SK-N-SH (cell line): ENCODE measurements at regions not wholly inside any gene's neighbourhood (a gene's known extent, or its start where the extent isn't known, plus 50 kb on each side); places are given as distances from the start of the nearest gene placed in this dataset.

Experiments used
- CTCF ChIA-PET: fragments of 300-600, 350-600 bp; formaldehyde crosslinking; extraction: SDS; loops from one replicate; lab custom pipeline; 2021; lab: Yijun Ruan, JAX
- POLR2A ChIA-PET: fragments of 350-600 bp; sonication (Branson Sonifier 250); formaldehyde crosslinking; extraction: SDS; loops from one replicate; lab custom pipeline; 2020; ENCODE audit warnings: antibody characterized with exemption, inconsistent platforms; lab: Yijun Ruan, JAX
- DNase-seq: peaks from one replicate; pipeline ENCODE4 v3.0.0; 2012
- H2AFZ ChIP-seq: fragments of 200-600 bp; sonication (generic); 2 replicates; pipeline ENCODE4 v1.8.1; 2016; ENCODE audit warnings: antibody characterized with exemption, mild to moderate bottlenecking, low read depth
- H3F3A ChIP-seq: fragments of 200-600 bp; sonication (generic); replicated peaks from 2 replicates; pipeline ENCODE3; 2016; ENCODE audit warnings: antibody characterized with exemption, mild to moderate bottlenecking; ENCODE audit not compliant: insufficient read depth
- H3K27ac ChIP-seq, 2 experiments: fragments of 200-500 bp in 1 of 2; fragments of 200-600 bp in 1 of 2; sonication (Bioruptor generic) in 1 of 2; sonication (generic), shearing (Covaris generic) in 1 of 2; 2 replicates each; pipeline versions ENCODE4 v1.5.1 to v1.6.1; 2014 to 2016; ENCODE audit warnings: low read depth in 2 of 2, inconsistent platforms in 1 of 2, low read length in 1 of 2, mild to moderate bottlenecking in 1 of 2, mixed read lengths in 1 of 2
- H3K27me3 ChIP-seq: fragments of 200-600 bp; sonication (generic), shearing (Covaris generic); 2 replicates; pipeline ENCODE4 v1.6.1; 2016; ENCODE audit warnings: mixed run types; ENCODE audit not compliant: insufficient read depth
- H3K36me3 ChIP-seq, 2 experiments: fragments of 200-500 bp in 1 of 2; fragments of 200-600 bp in 1 of 2; sonication (Bioruptor generic) in 1 of 2; sonication (generic) in 1 of 2; replicated peaks in 1 of 2; 2 replicates each; pipeline versions ENCODE3 to v1.5.1; 2014 to 2016; ENCODE audit warnings: low read length in 1 of 2, mild to moderate bottlenecking in 1 of 2; ENCODE audit not compliant: insufficient read depth in 2 of 2, control insufficient read depth in 1 of 2
- H3K4me1 ChIP-seq, 2 experiments: fragments of 200-500 bp in 1 of 2; fragments of 200-600 bp in 1 of 2; sonication (Bioruptor generic) in 1 of 2; sonication (generic), shearing (Covaris generic) in 1 of 2; 2 replicates each; pipeline versions ENCODE4 v1.5.1 to v1.6.1; 2014 to 2016; ENCODE audit warnings: low read depth in 1 of 2, low read length in 1 of 2, mixed run types in 1 of 2; ENCODE audit not compliant: insufficient read depth in 2 of 2, control insufficient read depth in 1 of 2
- H3K4me2 ChIP-seq: fragments of 200-600 bp; sonication (generic), shearing (Covaris generic); 2 replicates; pipeline ENCODE4 v1.6.1; 2017; ENCODE audit warnings: mixed run types
- H3K4me3 ChIP-seq, 2 experiments: fragments of 200-500 bp in 1 of 2; fragments of 200-600 bp in 1 of 2; sonication (Bioruptor generic) in 1 of 2; sonication (generic), shearing (Covaris generic) in 1 of 2; 2 replicates each; pipeline versions ENCODE4 v1.5.1 to v1.8.1; 2014 to 2016; ENCODE audit warnings: low read depth in 2 of 2, inconsistent platforms in 1 of 2, low read length in 1 of 2, mild to moderate bottlenecking in 1 of 2, mixed read lengths in 1 of 2, moderate library complexity in 1 of 2
- H3K79me2 ChIP-seq: fragments of 200-600 bp; sonication (generic); 2 replicates; pipeline ENCODE4 v1.8.1; 2017; ENCODE audit warnings: mild to moderate bottlenecking; ENCODE audit not compliant: insufficient read depth
- H3K9ac ChIP-seq: fragments of 200-600 bp; sonication (generic); 2 replicates; pipeline ENCODE4 v1.6.1; 2017; ENCODE audit warnings: mixed run types
- H3K9me2 ChIP-seq: fragments of 200-600 bp; sonication (generic); 2 replicates; pipeline ENCODE4 v1.6.1; 2017; ENCODE audit warnings: mixed run types
- H3K9me3 ChIP-seq: fragments of 200-600 bp; sonication (generic); 2 replicates; pipeline ENCODE4 v1.6.1; 2017; ENCODE audit warnings: mixed run types, mild to moderate bottlenecking, moderate library complexity
- H4K20me1 ChIP-seq: fragments of 200-600 bp; sonication (generic); 2 replicates; pipeline ENCODE4 v1.6.1; 2017; ENCODE audit warnings: mild to moderate bottlenecking, mixed run types; ENCODE audit not compliant: insufficient read depth
- EZH2phosphoT487 ChIP-seq: fragments of 200-600 bp; sonication (generic); IDR thresholded peaks from 2 replicates; pipeline ENCODE4 v1.6.1; 2017; ENCODE audit warnings: low read depth, mixed run types, mild to moderate bottlenecking, antibody characterized with exemption, moderate library complexity, borderline replicate concordance
- JUND ChIP-seq: IDR thresholded peaks from 2 replicates; pipeline ENCODE4 v1.4.0; 2012
- MXI1 ChIP-seq: IDR thresholded peaks from 2 replicates; pipeline ENCODE4 v1.6.1; 2012; ENCODE audit warnings: mild to moderate bottlenecking, low read depth, low read length, improper control_type of control experiment
- NFIC ChIP-seq: IDR thresholded peaks from 2 replicates; pipeline ENCODE4 v1.4.0; 2012; ENCODE audit warnings: borderline replicate concordance
- POLR2AphosphoS5 ChIP-seq: IDR thresholded peaks from 2 replicates; pipeline ENCODE4 v1.6.1; 2012; ENCODE audit warnings: low read depth, low read length
- RAD21 ChIP-seq: IDR thresholded peaks from 2 replicates; pipeline ENCODE4 v1.6.1; 2012; ENCODE audit warnings: mild to moderate bottlenecking, low read length
- RCOR1 ChIP-seq: fragments of 150-350 bp; IDR thresholded peaks from 2 replicates; pipeline ENCODE4 v1.6.1; 2017; ENCODE audit warnings: antibody characterized with exemption, low read length
- TAF1 ChIP-seq: IDR thresholded peaks from 2 replicates; pipeline ENCODE4 v1.6.1; 2012; ENCODE audit warnings: low read depth, mild to moderate bottlenecking, low read length, moderate library complexity, borderline replicate concordance
- TEAD4 ChIP-seq: IDR thresholded peaks from 2 replicates; pipeline ENCODE4 v1.4.0; 2012; ENCODE audit warnings: mild to moderate bottlenecking, borderline replicate concordance; ENCODE audit not compliant: insufficient read depth
- WGBS: methylation state at CpG from one replicate; pipeline ENCODE4 v1.1.6; 2017; ENCODE audit warnings: low lambda C conversion rate; 5-methylcytosine and 5-hydroxymethylcytosine counted together
- TF ChIP-seq, protein P1 (sequence below): IDR thresholded peaks from 2 replicates; pipeline ENCODE4 v1.6.1; 2012; ENCODE audit warnings: mild to moderate bottlenecking, low read depth, low read length, moderate library complexity
- TF ChIP-seq, protein P2 (sequence below): IDR thresholded peaks from 2 replicates; pipeline ENCODE4 v1.4.0; 2012; ENCODE audit warnings: low read depth, borderline replicate concordance

DNA sequence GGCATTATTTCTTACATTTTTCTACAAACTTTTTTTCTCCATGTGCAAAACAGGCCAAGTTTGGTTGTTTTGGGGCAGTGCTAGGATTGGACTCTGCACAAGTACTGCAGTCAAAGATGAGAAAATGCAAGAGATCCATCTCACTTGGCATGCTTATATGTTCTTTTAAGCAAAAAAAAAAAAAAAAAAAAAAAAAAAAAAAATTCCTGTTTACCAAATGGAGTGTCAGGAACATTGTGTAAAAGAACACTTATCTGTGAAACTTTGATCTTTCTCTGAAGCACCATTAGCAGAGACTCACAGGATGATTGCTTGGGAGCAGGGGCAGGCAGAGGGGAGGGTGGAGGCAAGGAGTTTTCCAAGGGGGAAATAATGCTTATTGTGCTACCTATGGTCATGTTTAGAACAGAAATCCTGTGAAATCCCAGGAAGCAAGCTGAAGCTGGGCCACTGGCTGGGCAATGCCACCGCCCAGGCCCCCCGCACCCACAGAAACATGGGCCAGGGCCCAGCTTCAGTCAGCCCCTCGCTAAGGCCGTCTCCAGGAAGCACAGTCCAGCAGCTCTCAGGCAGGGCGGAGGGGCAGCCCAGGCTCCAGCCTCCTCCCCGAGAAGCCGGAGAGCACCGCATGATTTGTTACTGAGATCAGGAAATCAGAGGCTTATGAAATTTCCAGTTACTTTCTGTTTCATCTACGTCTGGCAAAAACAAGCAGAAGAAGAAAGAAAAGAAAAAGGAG is 229.4 kb downstream of the ZNF516 start (continued):
- TF ChIP-seq, protein P1, sequence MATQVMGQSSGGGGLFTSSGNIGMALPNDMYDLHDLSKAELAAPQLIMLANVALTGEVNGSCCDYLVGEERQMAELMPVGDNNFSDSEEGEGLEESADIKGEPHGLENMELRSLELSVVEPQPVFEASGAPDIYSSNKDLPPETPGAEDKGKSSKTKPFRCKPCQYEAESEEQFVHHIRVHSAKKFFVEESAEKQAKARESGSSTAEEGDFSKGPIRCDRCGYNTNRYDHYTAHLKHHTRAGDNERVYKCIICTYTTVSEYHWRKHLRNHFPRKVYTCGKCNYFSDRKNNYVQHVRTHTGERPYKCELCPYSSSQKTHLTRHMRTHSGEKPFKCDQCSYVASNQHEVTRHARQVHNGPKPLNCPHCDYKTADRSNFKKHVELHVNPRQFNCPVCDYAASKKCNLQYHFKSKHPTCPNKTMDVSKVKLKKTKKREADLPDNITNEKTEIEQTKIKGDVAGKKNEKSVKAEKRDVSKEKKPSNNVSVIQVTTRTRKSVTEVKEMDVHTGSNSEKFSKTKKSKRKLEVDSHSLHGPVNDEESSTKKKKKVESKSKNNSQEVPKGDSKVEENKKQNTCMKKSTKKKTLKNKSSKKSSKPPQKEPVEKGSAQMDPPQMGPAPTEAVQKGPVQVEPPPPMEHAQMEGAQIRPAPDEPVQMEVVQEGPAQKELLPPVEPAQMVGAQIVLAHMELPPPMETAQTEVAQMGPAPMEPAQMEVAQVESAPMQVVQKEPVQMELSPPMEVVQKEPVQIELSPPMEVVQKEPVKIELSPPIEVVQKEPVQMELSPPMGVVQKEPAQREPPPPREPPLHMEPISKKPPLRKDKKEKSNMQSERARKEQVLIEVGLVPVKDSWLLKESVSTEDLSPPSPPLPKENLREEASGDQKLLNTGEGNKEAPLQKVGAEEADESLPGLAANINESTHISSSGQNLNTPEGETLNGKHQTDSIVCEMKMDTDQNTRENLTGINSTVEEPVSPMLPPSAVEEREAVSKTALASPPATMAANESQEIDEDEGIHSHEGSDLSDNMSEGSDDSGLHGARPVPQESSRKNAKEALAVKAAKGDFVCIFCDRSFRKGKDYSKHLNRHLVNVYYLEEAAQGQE, result no peak
- TF ChIP-seq EZH2phosphoT487 (no peak), NFIC (no peak)

DNA sequence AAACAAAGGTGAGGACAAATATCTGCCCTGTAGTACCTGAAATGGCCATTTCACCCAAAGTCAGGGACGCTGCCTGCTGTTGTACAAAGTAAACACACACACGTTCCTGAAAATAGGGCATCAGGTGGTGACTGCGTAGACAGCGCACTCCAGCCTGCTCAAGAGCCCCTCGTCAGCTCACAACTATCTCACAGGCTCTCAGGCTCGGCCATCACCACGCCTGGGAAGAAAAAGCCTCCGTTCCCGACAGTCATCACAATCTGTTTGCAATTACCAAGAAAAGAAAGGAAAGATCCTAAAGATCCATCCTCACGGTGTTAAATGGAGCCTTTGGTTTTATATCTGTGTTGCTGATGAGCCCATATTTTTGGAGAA is 230.2 kb downstream of the ZNF516 start:
- WGBS, result 48% methylated on average over 7 of the region's 10 CpGs
- H3K36me3 ChIP-seq, result no peaks in the 10 kb centered on the region
- no peaks in the 10 kb centered on the region for H3K27me3 ChIP-seq
- POLR2A ChIA-PET, result interaction anchor here (0.6 kb wide), 1 partner anchor 1462 kb away, joined by 3 read pairs; no protein-coding TSS in a partner anchor
- H3K4me1 ChIP-seq, result no peaks in the 10 kb centered on the region
- H3K9ac ChIP-seq, result no peak overlapping the region
- H4K20me1 ChIP-seq, result no peaks in the 10 kb centered on the region
- no peak overlapping the region for H3K4me3 ChIP-seq
- H3K79me2 ChIP-seq, result no peaks in the 10 kb centered on the region
- no peaks in the 10 kb centered on the region for H3K9me2 ChIP-seq
- H3K4me2 ChIP-seq, result no peak overlapping the region
- H3K27ac ChIP-seq, result no peak overlapping the region
- H3K9me3 ChIP-seq, result no peaks in the 10 kb centered on the region
- no peak for DNase-seq
- CTCF ChIA-PET, result interaction anchor here (0.8 kb wide), 1 partner anchor 445 kb away, joined by 3 read pairs; no protein-coding TSS in a partner anchor
- H3F3A ChIP-seq, result no peaks in the 10 kb centered on the region
- TF ChIP-seq RCOR1 (no peak), POLR2AphosphoS5 (no peak), TEAD4 (no peak), MXI1 (no peak), RAD21 (no peak), JUND (no peak), TAF1 (no peak)
- TF ChIP-seq, protein P2, sequence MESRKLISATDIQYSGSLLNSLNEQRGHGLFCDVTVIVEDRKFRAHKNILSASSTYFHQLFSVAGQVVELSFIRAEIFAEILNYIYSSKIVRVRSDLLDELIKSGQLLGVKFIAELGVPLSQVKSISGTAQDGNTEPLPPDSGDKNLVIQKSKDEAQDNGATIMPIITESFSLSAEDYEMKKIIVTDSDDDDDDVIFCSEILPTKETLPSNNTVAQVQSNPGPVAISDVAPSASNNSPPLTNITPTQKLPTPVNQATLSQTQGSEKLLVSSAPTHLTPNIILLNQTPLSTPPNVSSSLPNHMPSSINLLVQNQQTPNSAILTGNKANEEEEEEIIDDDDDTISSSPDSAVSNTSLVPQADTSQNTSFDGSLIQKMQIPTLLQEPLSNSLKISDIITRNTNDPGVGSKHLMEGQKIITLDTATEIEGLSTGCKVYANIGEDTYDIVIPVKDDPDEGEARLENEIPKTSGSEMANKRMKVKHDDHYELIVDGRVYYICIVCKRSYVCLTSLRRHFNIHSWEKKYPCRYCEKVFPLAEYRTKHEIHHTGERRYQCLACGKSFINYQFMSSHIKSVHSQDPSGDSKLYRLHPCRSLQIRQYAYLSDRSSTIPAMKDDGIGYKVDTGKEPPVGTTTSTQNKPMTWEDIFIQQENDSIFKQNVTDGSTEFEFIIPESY, result no peak
- H2AFZ ChIP-seq, result no peak overlapping the region
